ENCODE measurements at regions not wholly inside any gene's neighbourhood (a gene's known extent, or its start where the extent isn't known, plus 50 kb on each side); places are given as distances from the start of the nearest gene placed in this dataset.

GRCh38 chr3:188979248-188979647 is 192.5 kb upstream of the TPRG1 start:
- no peaks in the 10 kb centered on the region for H3K9me3 ChIP-seq (ENCODE audit: insufficient read depth, low read depth, low read length)
- no peaks in the 10 kb centered on the region for H3K4me1 ChIP-seq (ENCODE audit: control insufficient read depth in 1 of 2, insufficient read depth in 2 of 2, low read length in 2 of 2)
- H3K14ac ChIP-seq (ENCODE audit: low read length), result no peak overlapping the region
- H2BK5ac ChIP-seq (ENCODE audit: low read depth, low read length, poor library complexity), result no peak overlapping the region
- H3K27ac ChIP-seq (ENCODE audit: low read depth, low read length), result no peak overlapping the region
- no peak overlapping the region for H3K4ac ChIP-seq (ENCODE audit: low read depth, low read length)
- no peaks in the 10 kb centered on the region for H3K36me3 ChIP-seq (ENCODE audit: control insufficient read depth in 1 of 2, insufficient read depth in 2 of 2, low read length in 2 of 2)
- no peaks in the 10 kb centered on the region for H3K27me3 ChIP-seq (ENCODE audit: insufficient read depth, low read length)
- no peak overlapping the region for H2BK12ac ChIP-seq (ENCODE audit: low read length)
- H3K79me1 ChIP-seq (ENCODE audit: low read length), result no peaks in the 10 kb centered on the region
- H3K9ac ChIP-seq (ENCODE audit: low read length), result no peak overlapping the region
- H3K18ac ChIP-seq (ENCODE audit: low read length), result no peak overlapping the region
- no peak overlapping the region for H3K4me2 ChIP-seq (ENCODE audit: low read length)
- H3K23ac ChIP-seq (ENCODE audit: low read length), result no peak overlapping the region
- no peak overlapping the region for H2AK5ac ChIP-seq (ENCODE audit: low read length)
- no peak overlapping the region for H4K91ac ChIP-seq (ENCODE audit: low read depth, low read length)
- no peak overlapping the region for H2BK120ac ChIP-seq (ENCODE audit: insufficient read depth, low read length, poor library complexity)
- H4K8ac ChIP-seq (ENCODE audit: low read depth, low read length), result no peak overlapping the region
- H3K79me2 ChIP-seq (ENCODE audit: control insufficient read depth, insufficient read depth, low read length, poor library complexity), result no peaks in the 10 kb centered on the region
- H3K4me3 ChIP-seq (ENCODE audit: low read depth, low read length), result no peak overlapping the region
- DNase-seq, result no peak
- no peak overlapping the region for H4K12ac ChIP-seq (ENCODE audit: low read depth, low read length)
- H2AFZ ChIP-seq (ENCODE audit: insufficient read depth, low read length, poor library complexity), result no peak overlapping the region
- no CpG with 5 or more reads among the region's 7 CpGs for WGBS (ENCODE audit: extremely low coverage, insufficient coverage, insufficient read length)

GRCh38 chr3:188979669-188980310 is 192.0 kb upstream of the TPRG1 start:
- Histone ChIP-seq H4K12ac (ENCODE audit: low read depth, low read length) (no peak overlapping the region), H3K79me1 (ENCODE audit: low read length) (no peaks in the 10 kb centered on the region), H3K27ac (ENCODE audit: low read depth, low read length) (no peak overlapping the region), H3K9me3 (ENCODE audit: insufficient read depth, low read depth, low read length) (no peaks in the 10 kb centered on the region), H3K9ac (ENCODE audit: low read length) (no peak overlapping the region), H2AK5ac (ENCODE audit: low read length) (no peak overlapping the region), H2BK120ac (ENCODE audit: insufficient read depth, low read length, poor library complexity) (no peak overlapping the region), H2BK12ac (ENCODE audit: low read length) (no peak overlapping the region), H4K8ac (ENCODE audit: low read depth, low read length) (no peak overlapping the region), H3K14ac (ENCODE audit: low read length) (no peak overlapping the region), H4K91ac (ENCODE audit: low read depth, low read length) (no peak overlapping the region), H2AFZ (ENCODE audit: insufficient read depth, low read length, poor library complexity) (no peak overlapping the region), H2BK5ac (ENCODE audit: low read depth, low read length, poor library complexity) (no peak overlapping the region), H3K79me2 (ENCODE audit: control insufficient read depth, insufficient read depth, low read length, poor library complexity) (no peaks in the 10 kb centered on the region), H3K4me3 (ENCODE audit: low read depth, low read length) (no peak overlapping the region), H3K18ac (ENCODE audit: low read length) (no peak overlapping the region), H3K27me3 (ENCODE audit: insufficient read depth, low read length) (no peaks in the 10 kb centered on the region), H3K4me2 (ENCODE audit: low read length) (no peak overlapping the region), H3K23ac (ENCODE audit: low read length) (no peak overlapping the region), H3K4ac (ENCODE audit: low read depth, low read length) (no peak overlapping the region), H3K4me1 (ENCODE audit: control insufficient read depth in 1 of 2, insufficient read depth in 2 of 2, low read length in 2 of 2) (no peaks in the 10 kb centered on the region), H3K36me3 (ENCODE audit: control insufficient read depth in 1 of 2, insufficient read depth in 2 of 2, low read length in 2 of 2) (no peaks in the 10 kb centered on the region)
- no peak for DNase-seq
- no CpG with 5 or more reads among the region's 6 CpGs for WGBS (ENCODE audit: extremely low coverage, insufficient coverage, insufficient read length)

GRCh38 chr3:188993181-188993580 is 178.6 kb upstream of the TPRG1 start:
- Histone ChIP-seq H4K12ac (ENCODE audit: low read depth, low read length) (no peak overlapping the region), H2BK12ac (ENCODE audit: low read length) (no peak overlapping the region), H3K36me3 (ENCODE audit: control insufficient read depth in 1 of 2, insufficient read depth in 2 of 2, low read length in 2 of 2) (no peaks in the 10 kb centered on the region), H3K79me1 (ENCODE audit: low read length) (no peaks in the 10 kb centered on the region), H2BK120ac (ENCODE audit: insufficient read depth, low read length, poor library complexity) (no peak overlapping the region), H3K4me2 (ENCODE audit: low read length) (no peak overlapping the region), H4K8ac (ENCODE audit: low read depth, low read length) (no peak overlapping the region), H3K27ac (ENCODE audit: low read depth, low read length) (no peak overlapping the region), H3K9me3 (ENCODE audit: insufficient read depth, low read depth, low read length) (no peaks in the 10 kb centered on the region), H2AFZ (ENCODE audit: insufficient read depth, low read length, poor library complexity) (no peak overlapping the region), H3K27me3 (ENCODE audit: insufficient read depth, low read length) (no peaks in the 10 kb centered on the region), H2BK5ac (ENCODE audit: low read depth, low read length, poor library complexity) (no peak overlapping the region), H4K91ac (ENCODE audit: low read depth, low read length) (no peak overlapping the region), H3K4me3 (ENCODE audit: low read depth, low read length) (no peak overlapping the region), H3K14ac (ENCODE audit: low read length) (no peak overlapping the region), H3K79me2 (ENCODE audit: control insufficient read depth, insufficient read depth, low read length, poor library complexity) (no peaks in the 10 kb centered on the region), H3K18ac (ENCODE audit: low read length) (no peak overlapping the region), H3K23ac (ENCODE audit: low read length) (no peak overlapping the region), H3K9ac (ENCODE audit: low read length) (no peak overlapping the region), H3K4me1 (ENCODE audit: control insufficient read depth in 1 of 2, insufficient read depth in 2 of 2, low read length in 2 of 2) (no peaks in the 10 kb centered on the region), H3K4ac (ENCODE audit: low read depth, low read length) (no peak overlapping the region), H2AK5ac (ENCODE audit: low read length) (no peak overlapping the region)
- WGBS (ENCODE audit: extremely low coverage, insufficient coverage, insufficient read length), result no CpG with 5 or more reads among the region's 4 CpGs
- no peak for DNase-seq

- Histone ChIP-seq H3K27me3 (ENCODE audit: insufficient read depth, low read length) (no peaks in the 10 kb centered on the region), H4K8ac (ENCODE audit: low read depth, low read length) (no peak overlapping the region), H2AK5ac (ENCODE audit: low read length) (no peak overlapping the region), H3K79me2 (ENCODE audit: control insufficient read depth, insufficient read depth, low read length, poor library complexity) (no peaks in the 10 kb centered on the region), H3K4me2 (ENCODE audit: low read length) (no peak overlapping the region), H2BK120ac (ENCODE audit: insufficient read depth, low read length, poor library complexity) (no peak overlapping the region), H3K4me3 (ENCODE audit: low read depth, low read length) (no peak overlapping the region), H3K18ac (ENCODE audit: low read length) (no peak overlapping the region), H3K9me3 (ENCODE audit: insufficient read depth, low read depth, low read length) (no peaks in the 10 kb centered on the region), H2BK12ac (ENCODE audit: low read length) (no peak overlapping the region), H3K4ac (ENCODE audit: low read depth, low read length) (no peak overlapping the region), H3K9ac (ENCODE audit: low read length) (no peak overlapping the region), H3K27ac (ENCODE audit: low read depth, low read length) (no peak overlapping the region), H2BK5ac (ENCODE audit: low read depth, low read length, poor library complexity) (no peak overlapping the region), H3K14ac (ENCODE audit: low read length) (no peak overlapping the region), H3K4me1 (ENCODE audit: control insufficient read depth in 1 of 2, insufficient read depth in 2 of 2, low read length in 2 of 2) (no peaks in the 10 kb centered on the region), H4K91ac (ENCODE audit: low read depth, low read length) (no peak overlapping the region), H3K23ac (ENCODE audit: low read length) (no peak overlapping the region), H3K79me1 (ENCODE audit: low read length) (no peaks in the 10 kb centered on the region), H3K36me3 (ENCODE audit: control insufficient read depth in 1 of 2, insufficient read depth in 2 of 2, low read length in 2 of 2) (no peaks in the 10 kb centered on the region), H4K12ac (ENCODE audit: low read depth, low read length) (no peak overlapping the region), H2AFZ (ENCODE audit: insufficient read depth, low read length, poor library complexity) (no peak overlapping the region)
- DNase-seq, result peak; percentile 25 to 65
Observed at GRCh38 chr3:189001559-189001958, 170.2 kb upstream of the TPRG1 start.
